ENCODE measurements at regions not wholly inside any gene's neighbourhood (a gene's known extent, or its start where the extent isn't known, plus 50 kb on each side); places are given as distances from the start of the nearest gene placed in this dataset.

DNA sequence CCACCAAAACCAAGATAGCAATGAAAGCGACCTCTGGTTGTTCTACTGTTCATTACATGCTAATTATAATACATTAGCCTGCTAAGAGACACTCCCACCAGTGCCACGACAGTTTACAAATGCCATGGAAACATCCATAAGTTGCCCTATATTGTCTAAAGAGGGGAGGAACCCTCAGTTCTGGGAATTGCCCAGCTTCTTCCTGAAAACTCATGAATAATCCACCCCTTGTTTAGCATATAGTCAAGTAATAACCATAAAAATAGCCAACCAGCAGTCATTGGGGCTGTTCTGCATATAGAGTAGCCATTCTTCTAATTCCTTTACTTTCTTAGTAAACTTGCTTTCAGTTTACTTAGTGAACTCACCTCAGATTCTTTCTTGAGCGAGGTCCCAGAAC is 189.8 kb upstream of the SOX11 start:
- DNase-seq: no peak

DNA sequence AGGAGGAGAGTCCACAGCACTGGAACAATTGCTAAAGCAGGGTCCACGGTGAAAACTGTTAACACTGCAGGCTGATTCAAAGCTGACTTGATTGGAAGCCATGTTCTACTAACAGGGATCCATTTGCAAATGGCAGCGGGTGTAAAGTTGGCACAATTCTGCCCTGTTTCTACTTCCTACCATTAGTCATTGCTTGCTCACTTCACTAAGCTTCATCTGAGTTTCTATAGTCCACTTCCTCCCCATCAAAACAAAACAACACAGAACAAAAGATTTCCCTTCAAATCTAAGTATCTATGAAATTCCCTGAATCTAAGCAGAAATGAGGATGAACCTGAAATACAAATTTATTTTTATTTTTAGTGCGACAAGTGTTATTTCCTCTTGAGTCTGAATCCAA is 187.4 kb upstream of the SOX11 start:
- DNase-seq: no peak

DNA sequence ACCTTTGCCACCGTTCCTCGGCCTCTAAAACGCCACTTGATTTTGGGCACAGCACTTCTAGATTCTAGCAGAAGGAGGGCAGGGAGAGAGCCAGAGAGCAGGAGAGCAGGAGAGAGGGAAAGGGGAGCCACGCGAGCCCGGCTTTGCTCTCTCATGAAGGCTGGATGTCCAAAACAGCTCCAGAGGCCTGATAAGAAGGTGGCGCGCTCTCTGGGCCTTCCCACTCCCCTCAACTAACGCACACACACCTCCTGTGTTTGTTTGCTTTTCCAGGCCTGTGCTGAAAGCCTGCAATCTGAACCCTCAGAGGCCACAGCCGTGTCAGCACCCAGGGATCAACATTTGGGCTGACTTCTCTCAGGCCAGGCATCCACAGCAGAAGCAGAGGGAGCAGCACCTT is 184.8 kb upstream of the SOX11 start:
- no peak for DNase-seq

DNA sequence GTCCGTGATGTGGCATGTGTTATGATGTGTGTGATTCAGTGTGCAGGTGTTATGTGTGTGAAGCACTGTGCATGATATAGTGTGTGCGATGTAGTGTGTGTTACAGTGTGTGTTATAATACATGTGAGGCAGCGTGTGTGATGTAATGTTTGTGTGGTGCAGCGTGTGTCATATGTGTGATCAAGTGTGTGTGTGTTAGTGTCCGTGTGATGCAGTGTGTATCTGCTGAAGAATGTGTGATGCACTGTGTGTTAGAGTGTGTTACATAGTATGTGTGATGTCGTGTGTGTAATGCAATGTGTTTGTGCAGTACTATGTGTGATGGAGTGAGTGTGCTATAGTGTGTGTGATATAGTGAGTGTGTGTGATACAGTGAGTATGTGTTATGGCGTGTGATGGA is 182.8 kb upstream of the SOX11 start:
- DNase-seq: no peak

DNA sequence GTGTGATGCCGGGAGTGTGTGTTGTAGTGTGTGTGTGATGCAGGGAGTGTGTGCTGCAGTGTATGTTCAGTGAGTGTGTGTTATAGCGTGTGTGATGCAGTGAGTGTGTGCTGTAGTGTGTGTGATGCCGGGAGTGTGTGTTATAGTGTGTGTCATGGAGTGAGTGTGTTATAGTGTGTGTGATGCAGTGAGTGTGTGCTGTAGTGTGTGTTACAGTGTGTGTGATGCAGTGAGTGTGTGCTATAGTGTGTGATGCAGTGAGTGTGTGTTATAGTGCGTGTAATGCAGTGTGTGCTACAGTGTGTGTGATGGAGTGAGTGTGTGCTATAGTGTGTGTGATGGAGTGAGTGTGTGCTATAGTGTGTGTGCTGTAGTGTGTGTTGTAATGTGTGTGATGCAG is 182.1 kb upstream of the SOX11 start:
- DNase-seq: no peak

DNA sequence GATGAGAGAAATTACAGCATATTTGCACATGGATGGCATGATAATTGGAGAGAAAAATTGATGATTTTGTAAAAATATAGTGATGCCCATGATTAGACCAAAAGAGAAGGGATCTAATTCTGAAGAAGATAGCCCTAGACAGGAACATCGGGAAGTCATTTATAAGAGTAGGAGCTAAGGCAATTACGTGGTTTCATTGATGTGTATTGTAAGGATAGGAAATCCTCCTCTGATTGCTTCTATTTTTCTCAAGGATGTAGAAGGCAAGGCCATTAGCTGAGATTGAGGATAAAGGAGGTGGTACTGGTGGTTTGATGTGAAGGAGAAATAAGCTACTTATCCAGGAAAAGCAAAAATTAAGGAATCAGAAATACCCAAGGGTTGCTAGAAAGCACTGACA is 176.5 kb upstream of the SOX11 start:
- DNase-seq: no peak

DNA sequence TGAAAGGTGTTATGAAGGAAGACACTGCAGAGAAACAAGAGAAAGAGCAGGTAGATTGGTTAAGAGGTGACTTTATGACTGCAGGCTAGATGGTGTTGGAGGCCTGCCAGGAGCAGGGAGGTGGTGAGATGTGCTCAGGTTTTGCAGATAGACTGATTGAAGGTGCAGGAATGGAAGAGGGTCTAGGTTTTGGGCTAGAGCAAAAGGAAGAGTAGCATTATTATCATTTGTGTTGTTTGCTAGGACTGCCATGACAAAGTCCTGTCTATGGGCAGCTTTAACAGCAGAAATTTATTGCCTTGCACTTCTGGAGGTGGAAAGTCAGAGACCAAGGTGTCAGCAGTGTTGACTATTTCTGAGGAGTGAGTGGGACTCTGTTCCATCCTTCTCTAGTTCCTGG is 172.9 kb upstream of the SOX11 start:
- no peak for DNase-seq

DNA sequence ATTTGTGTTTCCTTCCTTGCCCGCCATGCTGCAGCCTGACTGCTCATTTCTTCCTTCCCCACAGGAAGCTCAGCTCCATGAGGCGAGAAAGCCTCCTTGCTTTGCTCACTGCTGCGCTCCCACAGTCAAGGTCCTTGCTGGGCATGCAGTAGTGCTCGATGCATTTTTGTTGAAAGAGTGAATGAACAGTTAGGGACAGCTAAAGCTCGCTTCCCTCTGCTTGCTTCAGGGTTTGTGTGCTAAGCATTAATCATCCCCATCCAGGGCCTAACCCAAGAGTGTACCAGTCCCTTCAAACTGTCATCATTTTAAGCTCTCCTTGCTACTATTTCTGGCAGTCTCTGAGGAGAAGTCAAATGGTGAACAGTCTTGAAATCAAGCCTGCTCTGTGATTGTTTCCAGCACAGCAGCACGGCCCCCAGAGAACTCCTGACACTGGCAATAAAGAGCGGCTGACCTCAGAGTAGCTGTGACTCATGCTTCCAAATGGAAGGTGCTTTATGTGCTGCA is 171.7 kb upstream of the SOX11 start:
- peak; percentile 60 for DNase-seq

DNA sequence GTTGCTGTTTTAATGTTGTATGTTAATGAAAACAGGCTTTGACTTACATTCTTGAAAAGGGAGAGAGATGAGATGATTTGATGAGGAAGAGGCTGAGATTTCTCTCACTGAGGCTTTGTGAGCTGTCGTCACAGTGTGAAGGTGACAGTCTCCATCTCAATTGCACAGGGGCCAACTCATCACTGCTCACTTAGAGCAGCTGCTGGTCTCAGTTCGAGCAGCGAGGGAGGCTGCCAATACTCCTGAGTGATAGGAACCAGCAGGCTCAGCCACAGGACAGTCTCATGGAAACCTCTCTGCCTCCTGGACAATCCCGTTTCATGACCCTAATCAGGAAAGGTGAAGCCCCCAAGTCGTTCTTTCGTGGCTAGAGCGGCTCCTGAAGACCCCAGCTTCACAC is 170.7 kb upstream of the SOX11 start:
- DNase-seq: peak; percentile 72

DNA sequence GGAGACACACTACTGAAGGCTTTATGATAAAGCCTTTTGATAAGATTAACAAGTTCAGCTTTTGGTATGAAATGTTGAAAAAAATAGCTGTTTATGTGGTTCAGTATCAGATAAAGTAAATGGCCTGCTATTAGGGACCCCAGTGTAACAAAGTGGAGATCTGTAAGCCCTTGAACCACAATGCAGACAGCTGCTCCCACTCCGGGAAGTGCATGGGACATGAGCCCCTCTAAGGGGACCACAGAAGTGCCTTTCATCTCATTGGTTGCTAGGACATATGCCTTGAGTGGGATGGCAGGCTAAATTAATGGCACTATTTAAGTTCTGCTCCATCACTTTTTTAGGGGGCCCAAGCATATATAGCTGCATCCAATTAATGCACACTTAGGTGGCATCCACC is 167.6 kb upstream of the SOX11 start:
- no peak for DNase-seq

DNA sequence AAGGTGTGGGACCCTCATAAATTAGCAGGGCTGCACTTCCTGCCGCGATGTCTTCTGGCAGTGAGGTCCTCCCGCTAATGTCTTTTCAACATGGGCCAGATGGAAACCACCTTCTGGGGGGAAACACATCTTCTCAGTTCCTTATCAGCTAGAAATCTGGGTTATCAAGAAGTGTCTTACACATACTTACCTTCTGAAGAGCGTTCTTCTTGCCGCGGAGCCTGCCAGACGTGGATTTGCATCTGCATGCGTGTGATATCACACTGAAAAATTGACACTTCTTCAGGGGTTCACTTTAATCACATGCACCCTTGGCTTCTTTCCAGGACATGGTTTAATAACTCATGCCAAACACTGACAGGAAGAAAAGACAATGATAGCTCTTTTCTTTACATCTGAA is 163.5 kb upstream of the SOX11 start:
- DNase-seq: no peak

DNA sequence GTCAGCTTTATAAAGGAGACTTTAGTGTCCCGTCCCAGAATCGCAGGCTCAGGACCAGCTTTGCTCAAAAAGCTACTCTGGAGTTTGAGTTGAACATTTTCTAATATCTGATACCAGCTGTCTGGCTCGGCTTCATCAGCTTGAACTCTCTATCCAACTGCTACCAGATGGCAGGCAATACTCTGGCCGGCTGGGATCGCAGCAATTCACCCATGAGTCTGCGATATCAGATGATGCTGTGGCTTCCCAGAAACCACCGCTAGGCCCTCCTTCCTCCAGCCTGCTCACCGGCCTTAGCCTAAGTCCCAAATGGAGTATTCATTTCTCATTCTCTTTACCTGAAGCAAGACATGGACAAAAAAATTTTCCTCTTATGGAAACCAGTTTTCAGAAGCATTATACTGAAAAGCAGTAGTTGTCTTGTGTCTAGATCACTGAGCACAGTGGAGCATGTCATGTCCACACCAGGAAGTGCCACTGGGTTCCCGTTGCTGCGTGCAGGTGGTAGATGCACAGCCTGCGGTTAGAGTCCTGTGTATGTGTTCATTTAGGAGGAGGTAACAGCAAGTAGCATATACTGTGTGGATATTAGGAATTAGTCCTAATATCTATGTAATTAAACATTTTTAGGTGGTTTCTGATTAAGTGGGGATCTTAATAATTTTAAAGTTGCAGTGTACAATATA is 162.0 kb upstream of the SOX11 start:
- peak; percentile 75 for DNase-seq

DNA sequence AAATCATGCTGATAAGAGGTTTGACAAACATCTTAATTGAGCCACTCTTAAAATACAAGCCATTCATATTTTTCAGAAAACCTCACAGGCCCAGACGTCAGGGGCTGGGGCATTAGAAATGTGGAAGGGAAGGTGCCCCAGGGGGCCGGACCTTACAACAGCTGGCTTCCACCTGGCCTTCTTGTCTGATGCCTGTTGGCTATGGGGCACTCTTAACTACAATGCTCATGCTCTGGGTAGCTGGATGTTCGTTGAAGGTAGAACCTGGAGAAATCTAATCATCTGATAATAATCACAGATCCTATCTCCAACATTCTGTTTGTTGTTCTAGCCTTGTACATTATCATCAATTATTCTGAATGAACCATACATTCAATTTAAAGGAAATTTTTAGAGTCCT is 156.9 kb upstream of the SOX11 start:
- no peak for DNase-seq

DNA sequence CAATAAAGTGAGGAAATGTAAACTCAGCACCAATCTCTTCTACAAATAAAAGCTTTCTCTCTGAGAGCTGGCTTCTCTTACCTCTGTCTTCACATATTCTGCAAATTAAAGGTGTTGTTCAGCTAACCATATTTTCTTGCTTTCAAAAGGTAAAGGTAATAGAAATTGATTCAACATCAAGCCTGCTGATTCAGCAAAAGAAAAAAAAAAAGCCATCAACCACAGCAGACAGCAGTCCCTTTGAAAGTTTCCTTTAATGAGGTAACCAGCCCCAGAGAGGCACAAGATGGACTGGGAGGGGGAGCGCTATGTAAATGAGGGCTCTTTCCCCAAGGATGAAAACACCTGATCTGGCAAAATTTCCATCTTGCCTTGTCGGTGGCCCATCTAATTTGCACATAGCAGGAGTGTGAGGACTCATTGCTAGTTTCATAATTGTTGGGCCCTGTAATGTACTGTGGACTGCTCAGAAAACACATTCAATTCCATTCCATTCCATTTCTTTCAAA is 154.9 kb upstream of the SOX11 start:
- no peak for DNase-seq

DNA sequence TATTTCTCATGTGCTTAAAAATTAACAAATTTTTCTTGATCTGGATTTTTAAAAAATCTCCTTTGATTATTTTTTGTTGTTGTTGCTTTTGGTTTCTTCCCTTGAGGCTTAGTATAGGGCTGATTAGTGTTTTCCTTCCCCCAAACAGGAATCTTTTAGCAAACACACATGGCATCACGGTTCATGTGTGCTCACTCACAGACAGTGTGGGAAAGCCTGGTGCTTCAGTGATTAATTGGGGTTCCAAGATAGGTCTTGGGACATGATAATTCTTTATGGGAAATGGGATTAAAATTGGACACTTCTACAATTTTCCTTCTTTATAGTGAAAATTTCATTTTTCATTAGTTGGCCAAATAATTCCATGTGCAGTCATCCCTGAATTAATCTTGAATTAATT is 153.9 kb upstream of the SOX11 start:
- DNase-seq: no peak

DNA sequence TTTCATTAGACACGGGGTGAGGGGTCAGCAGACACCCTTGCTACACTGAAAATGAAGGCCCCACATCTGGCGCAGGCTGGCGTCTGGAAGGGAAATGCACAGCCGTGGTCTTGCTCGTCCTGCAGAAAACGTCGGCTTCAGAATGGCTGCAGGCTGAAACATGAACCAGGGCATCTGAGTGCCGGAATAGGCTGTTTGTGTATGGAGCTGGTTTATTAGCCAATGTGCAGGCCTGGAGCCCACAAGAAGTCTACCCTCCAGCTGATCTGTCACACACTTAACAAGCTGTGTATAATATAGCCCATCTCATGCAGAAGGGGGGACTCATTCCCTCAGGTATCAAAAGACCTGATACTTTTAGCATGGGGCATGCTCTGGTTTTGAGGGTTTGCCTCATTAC is 153.4 kb upstream of the SOX11 start:
- peak; percentile 63 for DNase-seq

DNA sequence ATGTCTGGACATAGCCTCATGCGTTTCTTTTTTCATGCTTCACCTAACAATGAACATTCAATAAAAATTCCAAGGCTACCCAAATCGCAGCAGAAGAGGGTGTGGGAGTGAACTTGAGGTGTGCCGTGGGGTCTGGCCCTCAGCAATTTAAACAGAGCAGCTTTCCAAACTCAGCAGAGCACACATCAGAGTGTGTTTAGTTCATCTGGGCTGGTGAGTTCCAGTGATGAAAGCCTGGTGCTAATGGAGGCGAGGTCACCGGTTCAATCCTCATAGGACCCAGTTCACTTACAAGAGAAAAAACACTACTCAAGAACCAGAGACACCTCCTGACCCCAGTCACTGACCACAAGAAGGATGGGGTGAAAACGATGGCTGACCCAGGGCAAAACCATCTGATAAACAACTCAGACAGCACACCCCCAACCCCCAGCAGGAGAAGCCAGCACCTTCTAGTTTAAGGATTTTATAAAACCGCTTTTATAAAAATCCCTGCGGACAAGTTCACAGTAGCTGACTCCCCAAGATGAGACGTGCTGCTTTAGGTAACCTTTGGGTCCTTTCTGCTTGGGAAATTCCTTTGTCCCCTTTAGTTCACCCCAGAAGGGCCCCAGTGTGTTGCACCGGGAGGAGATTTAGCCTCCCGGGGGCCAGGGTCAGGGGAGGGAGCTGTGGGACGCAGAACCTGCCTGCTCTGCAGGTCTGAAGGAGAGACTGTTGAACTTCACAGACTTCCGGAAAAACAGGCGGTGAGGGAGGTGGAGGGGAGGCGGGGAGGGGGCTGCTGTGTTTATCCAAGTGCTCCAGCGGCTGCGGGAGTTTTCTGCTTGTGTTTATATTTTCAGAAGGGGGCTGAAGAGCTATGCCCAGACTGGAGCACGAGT is 152.7 kb upstream of the SOX11 start:
- peak; percentile 34 for DNase-seq

DNA sequence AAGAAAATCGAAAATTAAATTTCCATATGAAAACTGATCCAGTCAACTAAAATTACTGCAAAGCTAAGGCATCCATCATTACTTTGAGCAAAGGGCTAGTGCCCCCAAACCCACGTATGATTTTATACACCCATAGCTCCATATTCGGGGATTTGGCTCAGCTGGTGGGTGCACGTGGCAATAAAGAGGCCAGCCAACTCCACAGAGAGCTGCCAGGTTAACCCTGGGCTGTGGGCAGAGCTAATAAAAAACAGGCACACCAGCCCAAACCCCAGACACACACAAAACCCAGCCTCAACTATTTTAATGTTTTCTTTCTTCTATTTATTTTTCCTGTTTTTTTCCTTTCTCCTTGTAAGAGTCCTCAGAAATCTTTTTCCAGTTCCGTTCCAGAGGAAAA is 151.3 kb upstream of the SOX11 start:
- no peak for DNase-seq

DNA sequence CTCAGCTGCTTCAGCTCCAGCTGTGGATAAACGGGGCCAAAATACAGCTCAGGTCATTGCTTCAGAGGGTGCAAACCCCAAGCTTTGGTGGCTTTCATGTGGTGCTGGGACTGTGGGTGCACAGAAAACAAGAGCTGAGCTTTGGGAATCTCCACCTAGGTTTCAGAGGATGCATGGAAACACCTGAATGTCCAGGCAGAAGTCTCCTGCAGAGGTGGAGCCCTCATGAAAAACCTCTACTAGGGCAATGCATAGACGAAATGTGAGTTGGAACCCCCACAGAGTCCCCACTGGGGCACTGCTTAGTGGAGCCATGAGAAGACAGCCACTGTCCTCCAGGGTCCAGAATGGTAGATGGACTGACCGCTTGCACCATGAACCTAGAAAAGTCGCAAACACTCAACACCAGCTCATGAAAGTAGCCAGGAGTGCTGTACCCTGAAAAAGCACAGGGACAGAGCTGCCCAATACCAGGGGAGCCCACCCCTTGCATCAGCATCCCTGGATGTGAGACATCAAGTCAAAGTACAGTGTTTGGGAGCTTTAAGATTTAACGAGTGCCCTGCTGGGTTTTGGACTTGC is 147.9 kb upstream of the SOX11 start:
- DNase-seq: no peak

DNA sequence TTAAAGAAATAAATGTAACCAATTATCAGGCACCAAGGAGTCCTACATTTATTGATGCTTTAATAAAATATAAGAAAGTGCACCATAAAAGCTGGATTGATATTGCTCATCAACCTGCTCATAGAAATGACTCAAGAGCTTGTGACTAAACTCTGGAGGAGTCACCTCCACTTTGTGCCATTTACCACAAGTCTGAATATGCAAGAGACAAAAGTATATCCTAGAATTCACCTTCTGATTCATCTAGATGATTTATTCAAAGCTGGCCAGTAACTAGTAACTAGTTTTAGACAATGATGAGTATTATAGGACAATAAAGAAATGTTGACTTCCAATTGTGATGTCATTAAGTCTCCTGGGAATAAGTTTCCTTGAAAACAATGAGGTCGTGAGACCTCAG is 146.0 kb upstream of the SOX11 start:
- no peak for DNase-seq

DNA sequence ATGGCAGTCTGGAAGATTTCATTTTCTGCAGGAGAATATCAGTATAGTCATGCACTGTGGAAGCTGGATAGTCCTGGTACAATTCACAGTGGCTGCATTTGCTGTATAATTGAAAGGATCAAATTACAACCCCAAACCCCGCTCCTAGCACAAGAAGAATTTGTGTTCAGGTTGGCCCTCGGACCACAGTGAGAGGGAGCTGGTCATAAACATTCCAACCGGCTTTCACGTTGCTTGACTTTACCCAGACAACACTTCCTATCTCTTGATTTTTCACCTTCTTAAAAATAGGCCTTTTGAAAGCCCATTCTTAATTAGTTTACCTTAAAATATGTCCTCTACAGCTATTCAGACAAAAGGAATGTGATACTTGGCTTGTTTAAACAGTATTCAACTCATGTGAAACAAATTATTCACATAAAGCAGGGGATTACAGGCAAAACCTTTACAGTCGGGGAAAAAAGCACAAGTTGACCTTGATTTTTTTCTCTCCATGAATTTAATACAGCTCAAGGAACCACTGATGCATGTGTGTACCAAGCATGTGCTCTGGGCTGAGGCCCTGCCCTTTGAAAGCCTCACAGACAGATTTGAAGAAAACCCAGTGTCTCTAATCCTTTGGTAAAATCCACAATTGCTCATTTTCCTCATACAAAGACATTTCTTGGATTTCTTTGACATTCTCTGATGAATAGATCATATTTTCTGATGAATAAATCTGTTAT is 143.0 kb upstream of the SOX11 start:
- peak; percentile 60 for DNase-seq

DNA sequence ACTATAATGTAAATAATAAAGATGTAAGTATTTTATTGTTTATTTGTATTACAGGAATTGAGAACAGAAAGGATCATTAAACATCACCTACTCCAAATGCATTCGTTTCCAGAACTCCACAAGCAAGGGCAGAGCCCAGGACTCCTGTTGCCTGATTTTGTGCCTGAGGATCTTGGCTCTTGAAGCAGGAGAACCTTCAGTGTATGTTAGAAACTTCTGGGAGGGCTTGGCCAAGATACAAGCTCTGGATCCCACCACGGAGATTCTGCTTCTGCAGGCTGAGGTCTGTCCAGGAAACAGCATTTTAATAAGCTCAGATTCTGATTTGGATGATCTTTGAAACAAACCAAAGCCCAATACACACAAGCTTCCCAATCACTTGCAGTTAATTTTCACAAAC is 142.4 kb upstream of the SOX11 start:
- DNase-seq: peak; percentile 59

DNA sequence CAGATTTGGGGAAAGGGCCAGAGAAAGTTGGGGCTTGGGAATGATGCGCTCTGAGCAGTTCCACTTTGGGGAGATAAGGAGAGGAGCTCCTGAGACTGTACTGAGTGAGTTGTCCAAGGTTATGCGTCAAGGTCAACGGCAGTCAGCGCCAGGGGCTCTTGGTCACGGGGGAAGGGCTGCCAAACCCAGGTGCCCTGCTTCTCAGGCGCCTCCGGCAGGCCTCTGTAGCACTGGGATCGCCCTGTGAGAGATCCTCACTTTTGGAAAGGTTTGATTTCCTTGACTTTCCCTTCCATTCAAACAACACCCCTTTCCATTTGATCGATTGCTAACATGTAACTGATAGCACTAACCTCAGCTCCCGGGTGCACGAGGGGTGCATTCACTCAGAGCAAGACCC is 136.5 kb upstream of the SOX11 start:
- no peak for DNase-seq

Measured in tongue (tissue), 1 donor.